OCI-LY7 (cell line): ENCODE measurements at regions not wholly inside any gene's neighbourhood (a gene's known extent, or its start where the extent isn't known, plus 50 kb on each side); places are given as distances from the start of the nearest gene placed in this dataset.

ENCODE experiments used
- BruUV-seq: library from RNA; stranded (reverse); fragments of 400-500 nt; replicated peaks from 2 replicates; lab custom pipeline; 2021; lab: Mats Ljungman, UMichigan
- CTCF ChIA-PET: fragments of 300-600 bp; sonication (Branson Sonifier 250); formaldehyde crosslinking; loops from one replicate; lab custom pipeline; 2022; ENCODE audit warnings: antibody characterized with exemption; ENCODE audit not compliant: unreplicated experiment; lab: Charles Lee
- POLR2A ChIA-PET: fragments of 300-600 bp; sonication (Branson Sonifier 250); formaldehyde crosslinking; loops from one replicate; lab custom pipeline; 2022; ENCODE audit warnings: antibody characterized with exemption; lab: Charles Lee
- DNase-seq: peaks from one replicate; pipeline ENCODE4 v3.0.0-alpha.2; 2015; ENCODE audit warnings: low spot score
- H2AFZ ChIP-seq: fragments of 200-600 bp; sonication (generic), shearing (Covaris generic); 2 replicates; pipeline ENCODE4 v1.6.1; 2014; ENCODE audit warnings: mild to moderate bottlenecking, antibody characterized with exemption, low read length, moderate library complexity
- H3K27ac ChIP-seq: fragments of 200-600 bp; sonication (generic); 2 replicates; pipeline ENCODE4 v1.5.1; 2014; ENCODE audit warnings: mixed run types, low read depth, mild to moderate bottlenecking, moderate library complexity, low read length, inconsistent platforms; ENCODE audit not compliant: poor library complexity, severe bottlenecking
- H3K36me3 ChIP-seq: fragments of 200-600 bp; sonication (generic); 2 replicates; pipeline ENCODE4 v1.6.1; 2014; ENCODE audit warnings: mild to moderate bottlenecking, antibody characterized with exemption, low read length, moderate library complexity, mixed read lengths; ENCODE audit not compliant: insufficient read depth
- H3K4me1 ChIP-seq: fragments of 200-600 bp; sonication (generic); 2 replicates; pipeline ENCODE4 v1.5.1; 2014; ENCODE audit warnings: mild to moderate bottlenecking, low read length; ENCODE audit not compliant: insufficient read depth, poor library complexity, severe bottlenecking
- H3K4me2 ChIP-seq: fragments of 200-600 bp; sonication (generic); 2 replicates; pipeline ENCODE4 v1.6.1; 2014; ENCODE audit warnings: mild to moderate bottlenecking, low read length
- H3K4me3 ChIP-seq: fragments of 200-600 bp; sonication (generic); 2 replicates; pipeline ENCODE4 v1.5.1; 2014; ENCODE audit warnings: mild to moderate bottlenecking, low read depth, low read length; ENCODE audit not compliant: poor library complexity, severe bottlenecking
- H3K79me2 ChIP-seq: fragments of 200-600 bp; sonication (generic); 2 replicates; pipeline ENCODE4 v1.6.1; 2016; ENCODE audit warnings: low read depth, mild to moderate bottlenecking, low read length, moderate library complexity, mixed read lengths; ENCODE audit not compliant: insufficient read depth
- H3K9me2 ChIP-seq: fragments of 200-600 bp; sonication (generic); 2 replicates; pipeline ENCODE4 v1.6.1; 2016; ENCODE audit warnings: mild to moderate bottlenecking, low read length, mixed read lengths; ENCODE audit not compliant: insufficient read depth
- H3K9me3 ChIP-seq: fragments of 200-600 bp; sonication (generic); 2 replicates; pipeline ENCODE4 v1.6.1; 2014; ENCODE audit warnings: mild to moderate bottlenecking, mixed run types, low read length, mixed read lengths
- H4K20me1 ChIP-seq: fragments of 200-600 bp; sonication (generic); 2 replicates; pipeline ENCODE4 v1.6.1; 2014; ENCODE audit warnings: mild to moderate bottlenecking, antibody characterized with exemption, low read length, moderate library complexity, mixed read lengths; ENCODE audit not compliant: insufficient read depth
- CTCF ChIP-seq: fragments of 200-600 bp; sonication (generic); conservative IDR thresholded peaks from 2 replicates; pipeline ENCODE4 v1.5.1; 2014; ENCODE audit warnings: mild to moderate bottlenecking, antibody characterized with exemption, low read length, moderate library complexity, mixed read lengths
- EZH2phosphoT487 ChIP-seq: fragments of 200-600 bp; sonication (generic); IDR thresholded peaks from 2 replicates; pipeline ENCODE4 v1.6.1; 2018; ENCODE audit warnings: low read depth, borderline replicate concordance, mild to moderate bottlenecking, mixed run types, antibody characterized with exemption, low read length, moderate library complexity, mixed read lengths
- intact Hi-C: fragments of 100-400 bp; cut with micrococcal nuclease; formaldehyde crosslinking; loops from one replicate; pipeline ENCODE4 v1.10.0; 2022; ENCODE audit not compliant: unreplicated experiment

DNA sequence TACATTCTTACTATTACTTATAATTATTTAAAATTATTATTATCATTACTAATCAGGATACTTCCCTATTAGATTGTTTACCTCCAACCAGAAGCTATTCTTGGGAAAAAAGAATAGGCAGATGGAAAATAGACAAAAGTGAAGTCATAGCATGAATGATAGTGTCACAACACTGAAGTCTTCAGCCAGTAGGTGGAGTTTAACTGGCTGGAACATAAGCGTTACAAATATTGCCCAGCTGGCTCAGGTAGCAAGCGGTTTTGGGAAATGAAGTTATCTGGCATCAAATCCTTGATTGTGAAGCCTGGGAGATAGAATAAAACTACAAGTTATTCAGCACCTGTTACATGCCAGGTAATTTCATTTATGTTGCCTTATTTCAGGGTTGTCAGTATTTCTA lies 762.9 kb downstream of the C12orf50 start:
- TF ChIP-seq CTCF (no peak; the same call in 1 of the 2 replicates), EZH2phosphoT487 (no peak)
- no peak overlapping the region for H2AFZ ChIP-seq
- no peaks in the 10 kb centered on the region for H4K20me1 ChIP-seq
- H3K4me3 ChIP-seq = no peak overlapping the region
- H3K9me2 ChIP-seq = no peaks in the 10 kb centered on the region
- H3K27ac ChIP-seq = no peak overlapping the region
- no peak for DNase-seq
- POLR2A ChIA-PET = no interaction called here
- H3K36me3 ChIP-seq = no peaks in the 10 kb centered on the region
- no peaks in the 10 kb centered on the region for H3K79me2 ChIP-seq
- intact Hi-C loops = no loop called here
- no peaks in the 10 kb centered on the region for H3K9me3 ChIP-seq
- CTCF ChIA-PET = no interaction called here
- no TSS peak for BruUV-seq
- H3K4me1 ChIP-seq = no peaks in the 10 kb centered on the region
- no peak overlapping the region for H3K4me2 ChIP-seq

GRCh38 chr12:87259391-87259790 lies 769.8 kb downstream of the C12orf50 start:
- no peak overlapping the region for H3K4me3 ChIP-seq
- DNase-seq = no peak
- no peaks in the 10 kb centered on the region for H4K20me1 ChIP-seq
- H3K79me2 ChIP-seq = no peaks in the 10 kb centered on the region
- no TSS peak for BruUV-seq
- no peak for TF ChIP-seq EZH2phosphoT487
- no peak for TF ChIP-seq CTCF
- no peaks in the 10 kb centered on the region for H3K9me2 ChIP-seq
- CTCF ChIA-PET = no interaction called here
- H2AFZ ChIP-seq = no peak overlapping the region
- intact Hi-C loops = no loop called here
- POLR2A ChIA-PET = interaction anchor here (0.5 to 1.0 kb wide), 2 partner anchors 20 to 1161 kb away, joined by 3 to 6 read pairs; no protein-coding TSS in a partner anchor
- no peak overlapping the region for H3K27ac ChIP-seq
- no peaks in the 10 kb centered on the region for H3K9me3 ChIP-seq
- H3K4me2 ChIP-seq = no peak overlapping the region
- H3K36me3 ChIP-seq = no peaks in the 10 kb centered on the region
- H3K4me1 ChIP-seq = no peaks in the 10 kb centered on the region

GRCh38 chr12:87254381-87255030 lies 774.7 kb downstream of the C12orf50 start:
- no peak for DNase-seq
- Histone ChIP-seq H3K4me3 (no peak overlapping the region), H2AFZ (no peak overlapping the region), H3K9me3 (no peaks in the 10 kb centered on the region), H3K36me3 (no peaks in the 10 kb centered on the region), H3K4me1 (no peaks in the 10 kb centered on the region), H4K20me1 (no peaks in the 10 kb centered on the region), H3K27ac (no peak overlapping the region), H3K79me2 (no peaks in the 10 kb centered on the region), H3K9me2 (no peaks in the 10 kb centered on the region), H3K4me2 (no peak overlapping the region)
- CTCF ChIA-PET = no interaction called here
- BruUV-seq = no TSS peak
- intact Hi-C loops = no loop called here
- TF ChIP-seq EZH2phosphoT487 (no peak), CTCF (no peak)
- POLR2A ChIA-PET = no interaction called here
